SK-N-SH treated with all-trans-retinoic acid at 6 μM for 48 hours (cell line): ENCODE measurements at regions not wholly inside any gene's neighbourhood (a gene's known extent, or its start where the extent isn't known, plus 50 kb on each side); places are given as distances from the start of the nearest gene placed in this dataset.

Experiments
- ATAC-seq: fragments of 200-7000 bp; cut with Tn5 transposase; 3 replicates; pipeline ENCODE4 v1.9.1; 2020; ENCODE audit warnings: mild to moderate bottlenecking, moderate library complexity
- ARNTL ChIP-seq: fragments of 450-650 bp; formaldehyde crosslinking; IDR thresholded peaks from 2 replicates; pipeline ENCODE4 v1.5.0; 2020; ENCODE audit warnings: low read depth, mild to moderate bottlenecking, moderate library complexity, borderline replicate concordance
- BACH2 ChIP-seq: fragments of 250-450 bp; sonication (Bioruptor Pico); IDR thresholded peaks from 2 replicates; pipeline ENCODE4 v1.9.0; 2021; ENCODE audit warnings: mild to moderate bottlenecking, borderline replicate concordance
- CREB5 ChIP-seq: fragments of 250-450 bp; sonication (Bioruptor Pico); IDR thresholded peaks from 2 replicates; pipeline ENCODE4 v1.5.1; 2020; ENCODE audit warnings: low read depth, mild to moderate bottlenecking, moderate library complexity
- CSRNP3 ChIP-seq: fragments of 250-450 bp; sonication (Bioruptor Pico); IDR thresholded peaks from 2 replicates; pipeline ENCODE4 v1.5.1; 2021; ENCODE audit warnings: mild to moderate bottlenecking, moderate library complexity
- ESRRG ChIP-seq: fragments of 250-450 bp; sonication (Bioruptor Pico); IDR thresholded peaks from 2 replicates; pipeline ENCODE4 v1.6.1; 2021; ENCODE audit warnings: mild to moderate bottlenecking
- GLIS3 ChIP-seq: fragments of 250-450 bp; sonication (Bioruptor Pico); IDR thresholded peaks from 2 replicates; pipeline ENCODE4 v1.5.0; 2020; ENCODE audit warnings: mild to moderate bottlenecking, moderate library complexity
- ISL1 ChIP-seq: fragments of 250-450 bp; sonication (Bioruptor Pico); IDR thresholded peaks from 2 replicates; pipeline ENCODE4 v2.1.2; 2022; ENCODE audit warnings: mild to moderate bottlenecking, moderate library complexity
- OSR1 ChIP-seq: fragments of 250-450 bp; sonication (Bioruptor Pico); IDR thresholded peaks from 2 replicates; pipeline ENCODE4 v1.8.0; 2022; ENCODE audit warnings: moderate library complexity, mild to moderate bottlenecking, inconsistent platforms
- PATZ1 ChIP-seq: fragments of 250-450 bp; sonication (Bioruptor Pico); IDR thresholded peaks from 2 replicates; pipeline ENCODE4 v1.8.0; 2020; ENCODE audit warnings: mild to moderate bottlenecking, moderate library complexity, borderline replicate concordance
- POU6F1 ChIP-seq: fragments of 250-450 bp; sonication (Bioruptor Pico); IDR thresholded peaks from 2 replicates; pipeline ENCODE4 v1.8.0; 2021; ENCODE audit warnings: low read depth, mild to moderate bottlenecking, moderate library complexity, borderline replicate concordance
- PPARA ChIP-seq: fragments of 250-450 bp; sonication (Bioruptor Pico); IDR thresholded peaks from 2 replicates; pipeline ENCODE4 v1.5.0; 2020; ENCODE audit warnings: mild to moderate bottlenecking, borderline replicate concordance
- RARB ChIP-seq: fragments of 250-450 bp; sonication (Bioruptor Pico); IDR thresholded peaks from 2 replicates; pipeline ENCODE4 v1.8.0; 2021; ENCODE audit warnings: mild to moderate bottlenecking, moderate library complexity
- SNAI2 ChIP-seq: fragments of 250-450 bp; sonication (Bioruptor Pico); IDR thresholded peaks from 2 replicates; pipeline ENCODE4 v1.5.0; 2020; ENCODE audit warnings: mild to moderate bottlenecking, moderate library complexity
- TCF4 ChIP-seq: fragments of 250-450 bp; sonication (Bioruptor Pico); IDR thresholded peaks from 2 replicates; pipeline ENCODE4 v1.8.0; 2021; ENCODE audit warnings: mild to moderate bottlenecking, moderate library complexity, borderline replicate concordance
- TOX ChIP-seq: fragments of 250-450 bp; sonication (Bioruptor Pico); IDR thresholded peaks from 2 replicates; pipeline ENCODE4 v1.8.0; 2021; ENCODE audit warnings: mild to moderate bottlenecking, moderate library complexity, borderline replicate concordance
- TSHZ2 ChIP-seq: fragments of 250-450 bp; sonication (Bioruptor Pico); IDR thresholded peaks from 2 replicates; pipeline ENCODE4 v1.5.0; 2020; ENCODE audit warnings: mild to moderate bottlenecking, moderate library complexity
- ZFP3 ChIP-seq: fragments of 250-450 bp; sonication (Bioruptor Pico); IDR thresholded peaks from 2 replicates; pipeline ENCODE4 v1.5.0; 2020; ENCODE audit warnings: mild to moderate bottlenecking, moderate library complexity
- ZFP30 ChIP-seq: fragments of 450-650 bp; formaldehyde crosslinking; IDR thresholded peaks from 2 replicates; pipeline ENCODE4 v1.5.0; 2022; ENCODE audit warnings: mild to moderate bottlenecking, moderate library complexity
- ZNF565 ChIP-seq: fragments of 450-650 bp; formaldehyde crosslinking; conservative IDR thresholded peaks from 2 replicates; pipeline ENCODE4 v1.5.0; 2020; ENCODE audit warnings: low read depth, mild to moderate bottlenecking, moderate library complexity
- ZNF70 ChIP-seq: fragments of 450-650 bp; formaldehyde crosslinking; IDR thresholded peaks from 2 replicates; pipeline ENCODE4 v1.5.0; 2020; ENCODE audit warnings: mild to moderate bottlenecking, moderate library complexity
- ZNF8 ChIP-seq: fragments of 450-650 bp; formaldehyde crosslinking; IDR thresholded peaks from 2 replicates; pipeline ENCODE4 v1.5.0; 2020; ENCODE audit warnings: mild to moderate bottlenecking, moderate library complexity

GRCh38 chr7:51869452-51869851 lies 552.8 kb upstream of the COBL start:
- no peak for TF ChIP-seq POU6F1
- TF ChIP-seq ISL1 (CRISPR knock-in tag): no peak
- TF ChIP-seq RARB: no peak
- TF ChIP-seq TOX (CRISPR knock-in tag): no peak
- no peak for TF ChIP-seq ZNF8 (CRISPR knock-in tag)
- no peak for TF ChIP-seq ARNTL (CRISPR knock-in tag)
- no peak for ATAC-seq

GRCh38 chr7:51867117-51867516 lies 550.5 kb upstream of the COBL start:
- no peak for ATAC-seq
- no peak for TF ChIP-seq SNAI2 (CRISPR knock-in tag)
- TF ChIP-seq CREB5: no peak
- TF ChIP-seq TOX (CRISPR knock-in tag): no peak
- TF ChIP-seq ZNF70 (CRISPR knock-in tag): no peak
- TF ChIP-seq ZNF565 (CRISPR knock-in tag): no peak
- no peak for TF ChIP-seq ISL1 (CRISPR knock-in tag)
- no peak for TF ChIP-seq TCF4 (CRISPR knock-in tag)
- TF ChIP-seq GLIS3 (CRISPR knock-in tag): no peak
- TF ChIP-seq, all 23 proteins: peak for 0

GRCh38 chr7:51860305-51860704 lies 543.7 kb upstream of the COBL start:
- TF ChIP-seq PATZ1 (no peak), TOX (CRISPR knock-in tag) (no peak), SNAI2 (CRISPR knock-in tag) (no peak), TSHZ2 (CRISPR knock-in tag) (no peak), ARNTL (CRISPR knock-in tag) (no peak), PPARA (CRISPR knock-in tag) (no peak), ZNF8 (CRISPR knock-in tag) (no peak), ZNF70 (CRISPR knock-in tag) (no peak), CREB5 (no peak), POU6F1 (no peak)
- ATAC-seq: no peak

GRCh38 chr7:51850126-51850525 lies 533.5 kb upstream of the COBL start:
- no peak for ATAC-seq
- no peak for TF ChIP-seq PATZ1
- no peak for TF ChIP-seq BACH2 (CRISPR knock-in tag)
- no peak for TF ChIP-seq OSR1
- no peak for TF ChIP-seq ESRRG (CRISPR knock-in tag)
- TF ChIP-seq CSRNP3 (CRISPR knock-in tag): no peak
- TF ChIP-seq ZNF70 (CRISPR knock-in tag): no peak
- no peak for TF ChIP-seq ZFP30
- no peak for TF ChIP-seq TCF4 (CRISPR knock-in tag)
- TF ChIP-seq ARNTL (CRISPR knock-in tag): no peak
- no peak for TF ChIP-seq ZFP3 (CRISPR knock-in tag)
- TF ChIP-seq ZNF565 (CRISPR knock-in tag): no peak
